Right renal cortex interstitium (tissue), 3 donors: ENCODE measurements at regions not wholly inside any gene's neighbourhood (a gene's known extent, or its start where the extent isn't known, plus 50 kb on each side); places are given as distances from the start of the nearest gene placed in this dataset.

Source experiments
- DNase-seq, 3 donors: peaks; one replicate each; pipeline ENCODE4 v3.0.0-alpha.2; 2013; ENCODE audit warnings: low read depth in 3 of 3, low spot score in 2 of 3

- no peak for DNase-seq
These were observed 340.6 kb upstream of the SFSWAP start for GRCh38 chr12:131370321-131370720.

DNA sequence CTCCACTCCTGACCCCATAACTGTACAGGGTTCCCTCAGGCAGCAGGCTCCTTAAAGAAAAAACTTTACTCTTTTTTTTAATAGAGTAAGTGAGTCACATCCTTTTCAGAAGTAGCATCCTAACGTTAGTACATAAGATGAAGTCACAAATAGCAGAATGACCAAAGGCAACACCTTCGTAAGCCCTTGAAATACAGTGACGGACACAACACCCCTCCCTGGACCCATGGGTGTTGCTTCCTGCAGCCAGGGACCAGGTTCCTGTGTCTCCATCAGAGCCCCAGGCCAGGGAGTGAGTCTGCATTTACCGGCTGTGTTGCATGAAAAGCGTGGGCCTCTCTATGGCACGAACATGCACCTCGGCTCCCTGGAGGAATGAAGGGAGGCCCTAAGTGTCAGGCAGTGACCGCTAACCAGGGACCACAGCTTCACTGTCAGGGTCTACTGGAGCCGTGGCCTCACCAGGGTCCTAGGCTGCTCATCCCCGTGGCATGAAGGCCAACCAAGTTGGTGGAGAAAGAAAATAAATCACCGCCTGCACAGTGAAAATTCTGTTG lies 340.0 kb upstream of the SFSWAP start:
- no peak for DNase-seq

- DNase-seq, result no peak
These were observed 339.3 kb upstream of the SFSWAP start for GRCh38 chr12:131371401-131372170.

DNA sequence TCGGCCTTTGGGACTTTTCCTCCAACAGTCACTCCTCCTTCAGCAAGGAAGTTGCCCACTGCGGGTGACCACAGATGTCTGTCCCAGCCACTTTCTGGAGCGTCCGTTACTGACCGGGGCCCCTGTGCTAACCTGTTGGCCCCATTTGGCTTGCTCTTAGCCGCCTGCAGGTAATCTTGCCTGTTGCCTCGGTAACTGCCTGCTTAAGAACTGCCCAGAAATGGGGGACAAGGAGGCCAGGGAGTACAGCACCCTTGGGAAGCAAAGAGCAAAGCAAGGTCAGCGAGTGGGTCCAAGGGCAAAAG lies 338.8 kb upstream of the SFSWAP start:
- no peak for DNase-seq

DNA sequence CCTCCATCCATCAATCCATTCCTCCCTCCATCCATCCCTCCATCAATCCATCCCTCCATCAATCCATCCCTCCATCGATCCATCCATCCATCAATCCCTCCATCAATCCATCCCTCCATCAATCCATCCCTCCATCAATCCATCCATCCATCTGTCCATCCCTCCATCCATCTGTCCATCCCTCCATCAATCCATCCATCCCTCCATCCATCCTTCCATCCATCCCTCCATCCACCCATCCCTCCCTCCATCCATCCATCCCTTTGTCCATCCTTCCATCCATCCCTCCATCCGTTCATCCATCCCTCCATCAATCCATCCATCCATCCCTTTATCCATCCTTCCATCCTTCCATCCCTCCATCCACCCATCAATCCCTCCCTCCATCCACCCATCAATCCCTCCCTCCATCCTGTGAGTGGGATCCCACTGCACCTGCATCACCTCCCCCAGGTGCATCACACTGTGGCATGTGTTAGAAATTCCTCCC lies 338.1 kb upstream of the SFSWAP start:
- no peak for DNase-seq

DNA sequence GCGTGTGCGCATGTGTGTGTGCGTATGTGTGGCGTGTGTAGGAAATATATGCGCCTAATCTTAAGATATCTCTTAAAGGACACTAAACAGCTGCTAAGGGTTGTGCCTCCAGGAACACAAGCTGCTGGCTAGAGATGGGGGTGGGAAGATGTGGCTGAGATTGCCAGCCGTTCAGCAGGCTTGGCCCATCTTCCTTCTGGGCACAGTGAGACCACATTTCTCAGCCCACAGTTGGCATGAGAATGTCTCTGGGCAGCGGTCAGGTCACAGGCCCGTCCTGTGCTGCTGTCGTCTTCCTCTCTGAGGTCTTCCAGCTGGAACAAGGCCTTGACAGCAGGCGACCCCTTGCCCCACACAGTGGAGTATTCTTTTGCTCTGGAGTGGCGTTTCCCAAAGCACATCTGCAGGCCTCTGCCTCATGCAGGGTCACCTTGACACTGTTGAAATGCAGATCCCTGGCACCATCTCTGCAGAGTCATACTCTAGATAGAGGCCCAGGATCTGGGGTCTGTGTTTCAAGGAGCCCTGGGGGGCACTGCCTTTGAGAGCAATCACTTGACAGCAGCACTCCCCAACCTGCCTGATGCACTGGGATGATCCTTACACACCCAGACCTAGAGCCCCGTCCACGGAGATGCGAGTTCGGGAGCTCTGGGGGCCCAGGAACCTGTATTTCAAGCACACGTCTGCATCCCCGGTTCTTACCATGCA lies 335.5 kb upstream of the SFSWAP start:
- no peak for DNase-seq

DNA sequence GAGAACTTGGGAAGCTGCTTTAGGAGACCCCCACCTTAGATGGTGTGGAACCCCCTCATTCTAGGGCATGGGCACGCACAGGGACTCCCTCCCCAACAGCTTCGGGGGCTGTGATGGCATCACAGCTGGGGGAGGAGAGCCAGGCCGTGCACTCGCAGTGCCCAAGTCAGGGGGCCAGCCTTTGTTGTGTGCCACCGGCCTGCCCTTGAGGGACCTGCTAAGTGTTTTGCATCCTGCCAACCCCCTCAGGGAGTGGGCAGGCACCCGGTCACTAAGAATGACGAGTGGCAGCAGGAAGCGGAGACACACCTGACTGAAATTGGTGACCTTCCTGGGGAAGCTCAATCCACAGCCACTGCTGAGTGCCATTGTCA lies 334.9 kb upstream of the SFSWAP start:
- no peak for DNase-seq

- no peak for DNase-seq
These were observed 332.6 kb upstream of the SFSWAP start for GRCh38 chr12:131378176-131378842.

GRCh38 chr12:131378861-131379665 lies 331.8 kb upstream of the SFSWAP start:
- DNase-seq, result no peak

- no peak for DNase-seq
These were observed 331.2 kb upstream of the SFSWAP start for GRCh38 chr12:131379738-131380137.

GRCh38 chr12:131380220-131380964 lies 330.5 kb upstream of the SFSWAP start:
- no peak for DNase-seq

DNA sequence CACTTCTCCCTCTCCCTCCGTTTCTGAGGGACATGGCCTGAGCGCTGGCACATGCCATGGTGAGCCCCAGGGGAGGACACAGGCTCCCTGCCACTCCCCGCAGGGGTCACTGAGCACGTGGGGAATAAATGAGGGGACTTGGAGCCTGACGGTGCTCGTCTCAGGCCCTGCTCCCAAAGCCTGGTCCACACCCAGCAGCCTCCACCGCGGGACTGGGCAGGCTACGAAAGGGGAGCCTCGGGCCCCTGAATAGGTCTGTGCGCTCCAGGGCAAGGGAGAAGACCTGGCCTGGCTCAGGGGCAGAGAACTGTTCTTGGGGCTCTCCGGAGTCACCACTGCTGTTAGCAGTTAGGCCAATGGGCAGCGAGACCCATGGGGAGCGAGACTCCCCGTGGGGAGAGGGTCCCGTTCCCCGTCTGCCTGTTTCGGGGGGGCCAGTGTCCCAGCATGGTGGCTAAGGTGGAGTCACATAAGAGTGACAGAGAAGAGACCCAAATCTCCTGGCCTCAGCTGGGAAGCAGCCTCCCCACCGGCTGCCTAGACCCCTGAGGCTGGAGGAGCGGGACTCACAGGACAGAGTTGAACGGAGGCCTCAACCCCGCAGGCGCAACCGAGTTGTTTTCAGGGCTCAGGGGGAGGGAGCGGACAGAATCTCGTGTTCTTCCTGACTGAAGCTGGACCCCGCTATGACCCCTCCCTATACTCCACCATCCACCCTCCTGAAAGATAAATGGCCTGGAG lies 329.8 kb upstream of the SFSWAP start:
- no peak for DNase-seq

DNA sequence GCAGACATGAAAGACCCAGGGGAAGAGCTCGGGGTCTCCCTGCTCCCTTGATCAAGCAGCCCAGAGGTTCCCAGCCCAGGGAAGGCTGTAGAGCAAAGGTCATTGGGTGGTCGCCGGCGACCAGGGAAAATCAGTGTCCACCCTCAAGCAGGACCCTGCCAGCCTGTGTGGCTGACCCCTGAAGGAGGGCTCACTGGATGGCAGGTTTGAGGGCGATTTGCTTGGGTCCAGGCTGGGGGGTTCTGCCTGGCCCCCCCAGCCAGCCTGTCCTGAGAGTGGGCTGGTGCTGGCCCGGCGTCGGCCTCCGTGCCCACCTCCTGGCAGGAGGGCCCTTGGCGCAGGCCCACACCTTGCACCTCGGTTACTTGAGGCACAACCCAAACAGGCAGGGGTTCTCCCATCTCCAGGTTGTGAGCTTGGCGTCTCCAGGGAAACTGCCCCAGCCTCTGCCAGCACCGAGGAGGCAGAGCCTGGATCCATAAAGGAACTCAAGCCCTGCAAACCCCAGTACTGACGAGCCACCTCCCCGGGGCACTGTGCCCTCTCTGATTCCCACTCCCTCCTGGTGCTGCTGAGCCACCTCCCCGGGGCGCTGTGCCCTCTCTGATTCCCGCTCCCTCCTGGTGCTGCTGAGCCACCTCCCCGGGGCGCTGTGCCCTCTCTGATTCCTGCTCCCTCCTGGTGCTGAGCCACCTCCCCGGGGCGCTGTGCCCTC lies 329.0 kb upstream of the SFSWAP start:
- no peak for DNase-seq

GRCh38 chr12:131383291-131383690 lies 327.6 kb upstream of the SFSWAP start:
- DNase-seq, result no peak

GRCh38 chr12:131383741-131384543 lies 326.9 kb upstream of the SFSWAP start:
- no peak for DNase-seq

DNA sequence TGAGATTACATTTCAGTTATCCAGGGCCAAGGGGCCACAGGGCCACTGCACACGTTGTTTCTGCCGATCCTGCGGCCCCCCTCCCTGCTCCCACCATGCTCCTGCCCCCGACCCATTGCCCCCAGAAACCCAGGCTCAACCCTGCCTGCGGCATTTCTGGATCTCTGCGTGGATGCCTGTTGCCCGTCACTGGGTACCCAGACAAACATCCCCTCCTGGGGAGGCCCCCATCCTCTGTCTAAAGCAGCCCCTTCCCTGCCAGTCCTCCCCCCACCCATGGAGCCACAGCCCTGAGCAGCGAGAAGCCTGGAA lies 326.4 kb upstream of the SFSWAP start:
- no peak for DNase-seq

- no peak for DNase-seq
These were observed 325.4 kb upstream of the SFSWAP start for GRCh38 chr12:131385313-131386166.
